GM18870 (cell line): ENCODE measurements at regions not wholly inside any gene's neighbourhood (a gene's known extent, or its start where the extent isn't known, plus 50 kb on each side); places are given as distances from the start of the nearest gene placed in this dataset.

Source experiments
- ATAC-seq: cut with Tn5 transposase; IDR thresholded peaks from one replicate; pipeline ENCODE4 v1.9.1; 2021; ENCODE audit warnings: moderate library complexity; ENCODE audit not compliant: unreplicated experiment

DNA sequence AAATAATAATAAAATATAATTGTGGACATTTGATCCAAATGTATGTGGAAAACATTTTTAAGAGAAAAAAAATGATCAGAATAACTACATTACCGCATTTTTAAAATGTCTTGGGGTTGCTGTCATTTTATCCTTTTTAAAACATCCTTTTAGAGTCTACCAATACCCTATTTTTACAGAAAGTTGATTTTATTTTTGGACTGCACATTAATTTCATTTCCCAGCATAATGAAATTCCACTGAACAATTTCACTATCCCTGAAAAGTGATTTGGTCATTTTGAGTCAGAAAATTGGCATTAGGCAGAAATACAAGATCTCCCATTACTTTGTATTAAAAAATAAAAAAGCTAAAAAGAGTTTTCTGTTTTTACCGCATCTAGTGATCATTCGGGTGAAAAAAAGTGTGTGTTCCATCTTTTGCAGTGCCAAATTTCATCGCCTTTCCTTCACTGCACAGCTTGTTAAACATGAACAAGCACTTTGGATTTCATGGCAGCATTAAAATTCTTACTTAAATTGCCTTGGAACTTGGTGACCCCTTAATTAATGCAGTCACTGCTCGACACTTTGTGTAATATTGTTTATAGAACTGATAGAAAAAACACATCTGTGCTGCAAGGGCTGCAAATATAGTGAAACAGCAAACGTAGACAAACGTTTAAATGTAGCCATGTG, 611.7 kb downstream of the TSN start:
- no peak for ATAC-seq

DNA sequence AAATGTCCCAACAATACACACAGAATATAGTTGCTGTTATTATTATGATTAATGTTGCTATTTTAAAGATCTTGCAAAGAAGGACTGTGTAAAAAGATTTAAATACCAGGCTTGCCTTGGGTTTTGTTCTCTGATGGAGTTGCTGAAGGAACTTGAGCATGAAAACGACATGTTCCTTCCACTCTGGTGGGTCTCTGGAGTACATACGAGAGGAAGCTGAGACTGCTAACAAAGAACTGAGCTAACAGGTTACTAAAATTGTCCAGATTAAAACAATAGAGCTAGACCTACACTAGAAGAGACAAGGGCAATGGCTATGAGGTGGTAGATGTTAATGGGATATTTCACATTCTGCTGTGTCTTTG, 612.2 kb downstream of the TSN start:
- ATAC-seq = no peak

DNA sequence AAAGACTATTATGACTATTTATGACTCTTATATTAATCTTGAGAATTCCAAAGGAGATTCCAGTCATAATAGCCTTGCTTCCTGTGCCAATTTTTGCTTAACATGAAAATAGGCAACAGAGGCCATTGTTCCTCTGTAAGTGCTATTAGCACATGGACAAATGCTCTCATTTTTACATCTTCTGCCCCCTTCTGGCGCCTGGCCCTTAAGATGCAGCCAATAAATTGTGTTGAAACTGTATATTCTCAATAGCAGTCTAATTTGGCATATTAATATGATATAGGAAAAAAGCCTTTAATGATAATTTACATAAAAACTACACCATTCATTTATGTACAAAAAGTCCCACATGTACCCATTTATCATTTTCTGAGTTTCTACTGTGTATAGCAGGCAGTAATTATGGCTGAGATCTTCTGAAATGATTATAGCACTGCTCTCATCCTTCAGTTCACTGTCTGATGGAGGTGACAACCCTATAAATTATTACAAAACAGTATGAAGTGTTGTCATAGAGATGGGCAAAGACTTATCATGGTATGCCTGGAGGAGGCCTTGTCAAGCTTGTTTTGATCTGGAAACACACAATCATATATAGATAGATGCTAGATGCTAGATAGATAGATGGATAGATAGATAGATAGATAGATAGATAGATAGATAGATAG, 613.3 kb downstream of the TSN start:
- ATAC-seq = no peak

DNA sequence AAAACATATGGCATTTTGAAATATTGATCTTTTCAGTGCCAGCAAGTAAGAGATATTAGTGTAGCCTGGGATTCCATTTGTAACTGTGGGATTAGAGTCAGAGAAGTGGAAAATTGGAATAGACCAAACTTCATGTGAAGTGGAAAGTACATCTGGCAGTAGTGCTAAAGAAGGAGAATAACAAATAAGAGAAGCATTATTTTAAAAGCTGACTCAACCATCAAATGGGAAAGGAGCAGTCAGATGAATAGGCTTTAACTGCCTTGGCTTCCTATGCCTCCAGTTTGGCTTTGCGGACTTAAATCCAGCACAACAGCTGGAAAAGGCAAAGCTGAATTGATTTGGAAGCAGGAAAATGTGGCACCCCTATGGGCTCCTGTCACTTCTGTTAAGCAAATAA, 623.1 kb downstream of the TSN start:
- ATAC-seq = no peak

DNA sequence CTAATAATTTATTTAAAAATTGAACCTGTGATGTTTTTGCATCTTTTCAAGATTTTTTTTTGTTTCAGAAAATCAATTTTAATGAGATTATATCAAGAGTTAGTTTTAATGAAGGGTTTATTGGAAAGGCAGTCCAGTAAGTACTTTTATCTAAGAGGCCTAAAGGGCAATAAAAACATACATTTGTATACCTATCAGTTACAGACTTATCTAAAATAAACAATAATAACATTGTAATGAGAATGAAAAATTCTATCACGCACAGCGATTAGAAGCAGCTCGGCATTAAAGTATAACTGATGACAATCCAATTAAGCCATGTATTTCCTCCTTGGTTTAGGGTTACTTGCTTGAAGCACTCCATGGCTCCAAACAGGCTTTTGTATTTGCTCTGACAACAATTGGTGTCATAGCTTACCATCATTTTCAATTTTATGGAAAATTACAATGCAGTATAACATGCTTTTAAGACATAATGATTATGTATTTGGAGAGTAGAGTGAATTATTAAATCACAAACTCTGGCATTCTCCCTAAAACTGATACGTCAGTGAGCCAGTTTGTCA, 629.4 kb downstream of the TSN start:
- ATAC-seq = no peak

DNA sequence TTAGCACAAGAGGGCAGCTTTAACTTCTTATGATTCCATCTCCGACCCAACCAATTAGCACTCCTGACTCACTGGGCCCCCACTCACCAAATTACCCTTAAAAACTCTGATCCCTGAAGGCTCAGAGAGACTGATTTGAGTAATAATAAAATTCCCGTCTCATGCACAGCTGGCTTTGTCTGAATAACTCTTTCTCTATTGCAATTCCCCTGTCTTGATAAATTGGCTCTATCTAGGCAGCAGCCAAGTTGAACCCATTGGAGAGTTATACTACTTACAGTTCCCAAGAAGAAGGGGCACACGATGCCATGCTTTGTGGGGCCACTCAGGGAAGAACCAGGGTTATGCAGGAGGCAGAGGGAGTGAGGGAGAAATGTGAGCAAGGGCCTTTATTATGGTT, 632.8 kb downstream of the TSN start:
- no peak for ATAC-seq

DNA sequence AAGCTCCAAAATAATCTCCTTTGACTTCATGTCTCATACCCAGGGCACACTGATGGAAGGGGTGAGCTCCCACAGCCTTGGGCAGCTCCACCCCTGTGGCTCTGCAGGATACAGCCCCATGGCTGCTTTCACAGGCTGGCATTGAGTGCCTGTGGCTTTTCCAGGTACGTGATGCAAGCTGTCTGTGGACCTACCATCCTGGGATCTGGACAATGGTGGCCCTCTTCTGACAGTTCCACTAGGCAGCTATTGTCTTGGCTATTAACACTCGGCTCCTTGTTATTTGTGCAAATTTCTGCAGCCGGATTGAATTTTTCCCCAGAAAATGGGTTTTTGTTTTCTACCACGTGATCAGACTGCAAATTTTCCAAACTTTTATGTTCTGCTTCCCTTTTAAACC, 634.2 kb downstream of the TSN start:
- no peak for ATAC-seq

DNA sequence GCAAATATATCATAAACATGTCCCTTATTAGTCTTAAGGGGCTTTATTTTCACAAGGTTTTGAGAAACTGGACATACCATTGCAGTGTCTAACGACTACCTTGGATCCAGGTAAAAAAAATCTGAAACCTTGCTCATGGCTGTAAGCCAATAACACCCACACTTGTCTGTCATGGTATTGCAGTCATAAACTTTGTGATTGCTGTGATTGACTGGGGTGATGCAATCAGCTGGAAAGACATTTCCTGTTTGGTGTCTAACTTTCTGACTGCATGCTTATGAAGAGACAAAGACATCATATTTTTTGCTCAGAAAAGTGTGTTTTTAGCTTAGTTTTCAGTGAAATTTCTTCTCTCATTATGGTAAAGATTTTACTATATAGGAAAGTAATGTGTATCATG, 635.0 kb downstream of the TSN start:
- no peak for ATAC-seq

DNA sequence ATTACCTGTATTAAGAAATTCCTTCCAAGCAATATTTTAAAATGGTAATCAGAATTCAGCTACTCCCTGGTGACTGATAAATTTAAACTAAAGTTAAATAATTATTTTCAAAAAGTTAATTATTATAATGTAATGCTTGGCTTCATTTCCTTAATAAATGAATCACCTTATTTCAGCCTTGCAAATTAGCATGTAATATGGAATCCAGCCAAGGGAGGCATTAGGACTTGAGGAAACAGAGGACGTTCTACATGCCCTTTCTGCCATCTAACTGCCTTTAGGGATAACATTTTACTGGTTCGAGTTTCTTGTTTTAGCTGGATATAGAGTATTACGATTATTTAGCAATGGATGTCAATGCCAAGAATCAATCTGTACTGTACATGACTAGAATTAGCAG, 636.3 kb downstream of the TSN start:
- no peak for ATAC-seq

DNA sequence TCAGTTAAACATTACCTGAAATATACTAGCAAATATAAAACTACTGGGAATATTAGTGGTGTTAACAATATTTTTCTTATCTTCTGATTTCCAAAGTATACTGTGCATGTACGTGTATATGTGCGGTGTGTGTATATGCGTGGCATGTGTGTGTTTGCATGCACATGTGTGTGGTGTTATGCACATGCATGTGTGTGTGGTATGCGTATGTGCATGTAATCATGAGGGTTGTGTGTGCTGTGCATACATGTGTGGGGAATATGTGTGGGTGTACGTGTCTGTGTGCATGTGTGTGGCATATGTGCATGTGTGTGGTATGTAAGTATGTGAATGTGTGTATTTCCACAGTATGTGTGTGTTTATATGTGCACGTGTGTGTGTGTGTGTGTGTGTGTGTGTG, 640.2 kb downstream of the TSN start:
- no peak for ATAC-seq

DNA sequence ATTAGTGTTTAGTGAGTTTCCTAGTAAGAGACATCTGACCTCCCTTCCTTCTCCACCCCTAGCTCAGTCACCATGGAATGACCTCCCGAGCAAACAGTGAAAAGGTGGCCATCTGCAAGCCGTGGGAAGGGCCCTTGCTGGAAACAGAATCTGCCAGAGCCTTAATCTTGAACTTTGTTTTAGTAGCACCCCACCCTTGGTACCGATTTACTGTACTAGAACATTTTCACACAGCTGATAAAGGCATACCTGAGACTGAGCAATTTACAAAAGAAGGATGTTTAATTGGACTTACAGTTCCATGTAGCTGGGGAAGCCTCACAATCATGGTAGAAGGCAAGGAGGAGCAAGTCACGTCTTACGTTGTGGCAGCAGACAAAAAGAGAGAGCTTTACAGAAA, 655.8 kb downstream of the TSN start:
- ATAC-seq = no peak

DNA sequence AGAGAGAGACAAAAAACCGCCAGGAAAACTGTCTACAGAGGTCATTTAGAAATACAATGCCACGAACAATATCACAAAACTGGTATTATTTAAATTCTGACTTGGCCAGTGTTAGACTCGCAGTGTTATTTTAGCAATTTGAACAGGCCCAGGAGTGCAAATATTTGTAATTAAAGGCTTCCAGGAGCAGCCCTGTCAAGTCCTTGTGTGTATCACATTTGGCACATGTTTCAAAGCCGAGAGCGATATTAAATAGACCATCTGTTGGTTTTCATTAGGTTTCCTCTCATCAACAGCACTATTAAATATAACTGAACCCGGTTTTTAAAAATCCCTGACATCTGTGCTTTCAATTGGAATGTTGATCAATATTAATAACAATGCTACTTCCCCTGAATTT, 656.9 kb downstream of the TSN start:
- ATAC-seq = no peak

DNA sequence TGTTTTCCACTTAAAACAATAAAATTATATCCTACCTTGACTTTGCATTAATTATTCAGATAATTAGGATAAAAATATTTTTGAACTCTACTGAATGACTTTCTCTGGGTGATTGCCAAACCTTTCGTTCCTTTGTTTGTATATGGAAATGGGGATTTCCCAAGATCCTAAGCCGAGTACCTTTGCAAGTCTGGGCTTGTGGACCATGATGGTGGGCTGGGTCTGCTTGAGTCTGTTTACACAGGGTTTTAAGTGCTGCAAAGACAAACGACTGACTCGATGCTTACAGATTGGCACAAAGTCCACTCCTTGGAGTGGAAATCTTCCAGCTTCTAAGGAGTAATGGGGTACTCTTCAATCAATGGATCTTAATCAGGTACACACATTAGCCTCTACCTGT, 659.5 kb downstream of the TSN start:
- no peak for ATAC-seq

DNA sequence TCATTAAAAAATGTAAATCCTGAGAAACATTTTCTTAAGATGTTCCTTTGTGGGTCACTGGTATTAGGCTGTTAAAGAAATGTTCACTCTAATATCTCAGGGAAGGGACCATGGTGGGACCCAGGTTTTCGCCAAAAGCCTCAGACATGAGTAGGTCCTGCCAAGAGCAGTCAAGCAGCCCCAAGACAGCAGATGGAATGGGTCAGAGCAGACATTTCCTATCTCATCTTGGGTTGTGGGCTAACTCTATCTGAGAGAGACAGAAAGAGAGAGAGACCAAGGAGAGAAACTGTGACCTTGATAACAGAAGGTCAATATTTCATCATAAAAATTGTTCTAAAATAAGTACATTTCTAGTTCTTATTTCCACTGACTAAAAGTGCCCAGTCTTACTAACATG, 661.7 kb downstream of the TSN start:
- no peak for ATAC-seq

DNA sequence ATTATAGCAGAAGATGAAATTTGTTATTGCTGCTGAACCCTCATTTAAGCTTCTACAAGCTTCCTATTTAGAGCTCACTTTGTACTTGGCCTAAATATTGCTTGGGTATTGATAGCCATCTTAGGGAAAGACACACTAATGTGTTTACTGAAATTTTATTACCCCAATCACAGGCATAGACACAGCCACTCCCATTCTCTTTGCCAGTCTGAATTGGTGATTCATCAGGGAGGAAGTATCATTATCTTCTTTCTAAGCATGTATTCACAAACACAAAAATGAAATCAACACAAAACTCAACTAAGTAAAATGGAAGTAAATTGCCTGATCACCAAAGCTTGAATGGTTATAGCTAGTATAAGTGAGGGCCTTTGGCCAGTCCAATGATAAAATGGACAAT, 666.3 kb downstream of the TSN start:
- ATAC-seq = no peak

DNA sequence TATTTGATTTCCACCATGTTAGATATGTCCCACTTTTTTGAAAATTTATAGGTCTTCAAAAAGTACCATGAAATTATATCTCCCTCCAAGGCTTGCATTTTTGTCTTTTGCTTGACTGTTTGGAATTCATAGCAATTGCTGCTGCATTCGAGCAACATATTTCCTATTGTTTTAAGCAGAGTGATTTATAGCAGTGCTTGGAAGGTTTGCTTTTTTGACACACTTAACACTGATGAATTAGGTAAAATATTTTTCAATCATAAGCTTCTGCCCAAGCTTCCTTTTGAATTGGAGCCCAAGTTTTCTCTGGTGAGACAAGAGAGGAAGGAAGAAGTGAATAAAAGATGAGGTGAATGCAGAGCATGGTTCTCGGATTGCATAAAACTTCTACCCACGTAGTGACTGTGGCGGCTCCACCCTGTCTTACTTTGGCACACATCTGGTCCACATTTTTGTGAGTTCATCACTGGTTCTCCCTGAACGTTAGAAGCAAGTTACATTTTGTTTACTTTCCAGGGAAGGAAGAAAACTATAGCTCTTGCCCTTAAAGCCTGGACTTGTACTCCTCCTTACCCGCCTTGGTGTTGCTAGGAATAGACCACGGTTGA, 667.0 kb downstream of the TSN start:
- ATAC-seq = no peak

DNA sequence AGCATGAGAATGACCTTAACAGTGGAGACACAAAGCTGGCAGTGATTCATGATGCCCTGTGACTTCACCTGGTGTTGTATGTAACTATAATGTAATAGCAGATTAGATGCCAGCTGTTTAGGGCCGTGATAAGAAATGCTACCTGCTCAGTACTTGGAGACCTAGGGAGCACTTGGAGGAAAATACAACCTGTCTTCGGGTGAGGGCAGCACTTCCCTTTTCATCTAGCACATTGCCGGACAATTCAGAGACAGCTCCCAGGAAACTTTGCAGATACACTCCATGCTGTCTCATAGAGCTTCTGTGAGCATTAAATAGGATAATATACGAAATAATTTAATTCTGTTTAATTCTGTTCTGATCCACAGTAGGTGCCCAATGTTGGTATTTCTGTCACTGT, 668.5 kb downstream of the TSN start:
- no peak for ATAC-seq

DNA sequence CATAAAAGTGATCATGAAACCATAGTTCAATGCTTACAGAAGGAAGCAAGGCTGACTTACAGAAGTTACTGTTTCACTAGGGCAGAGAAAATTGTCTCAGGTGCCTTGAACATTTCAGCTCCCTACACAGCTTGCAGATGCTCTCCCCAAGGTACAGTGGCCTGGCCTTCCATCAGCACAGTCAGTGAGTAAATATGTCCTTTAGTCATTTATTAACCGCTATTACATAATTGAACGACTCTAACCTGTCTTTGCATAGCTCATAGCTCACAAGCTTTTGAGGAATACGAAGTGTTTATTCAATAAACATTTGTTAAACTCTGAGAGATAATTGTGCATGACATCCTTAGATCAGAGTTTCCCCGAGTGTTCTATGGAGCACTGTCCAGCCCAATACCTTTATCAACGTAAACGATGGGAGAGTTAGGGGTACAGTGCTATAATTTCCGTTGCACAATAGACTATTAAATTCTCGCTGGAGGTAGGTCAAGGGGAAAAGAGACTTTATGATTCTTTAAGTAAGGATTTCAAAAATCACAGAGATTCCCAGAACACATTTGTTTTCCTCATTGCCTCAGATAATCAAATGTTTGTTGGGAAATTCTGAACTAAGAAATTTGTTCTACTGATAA, 677.8 kb downstream of the TSN start:
- no peak for ATAC-seq

DNA sequence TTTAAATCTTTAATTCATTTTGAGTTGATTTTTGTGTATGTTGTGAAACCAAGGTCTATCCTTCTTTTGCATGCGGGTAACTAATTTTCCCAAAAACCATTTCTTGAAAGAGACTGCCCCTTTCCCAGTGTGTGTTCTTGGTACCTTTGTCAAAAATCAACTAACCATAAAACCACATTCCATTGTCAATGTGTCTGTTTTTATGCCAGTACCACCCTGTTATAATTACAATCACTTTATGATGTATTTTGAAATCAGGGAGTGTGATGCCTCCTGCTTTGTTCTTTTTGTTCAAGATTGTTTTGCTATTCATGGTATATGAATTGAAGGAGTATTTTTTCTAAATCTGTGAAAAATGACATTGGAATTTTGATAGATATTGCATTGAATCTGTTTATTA, 689.6 kb downstream of the TSN start:
- no peak for ATAC-seq

DNA sequence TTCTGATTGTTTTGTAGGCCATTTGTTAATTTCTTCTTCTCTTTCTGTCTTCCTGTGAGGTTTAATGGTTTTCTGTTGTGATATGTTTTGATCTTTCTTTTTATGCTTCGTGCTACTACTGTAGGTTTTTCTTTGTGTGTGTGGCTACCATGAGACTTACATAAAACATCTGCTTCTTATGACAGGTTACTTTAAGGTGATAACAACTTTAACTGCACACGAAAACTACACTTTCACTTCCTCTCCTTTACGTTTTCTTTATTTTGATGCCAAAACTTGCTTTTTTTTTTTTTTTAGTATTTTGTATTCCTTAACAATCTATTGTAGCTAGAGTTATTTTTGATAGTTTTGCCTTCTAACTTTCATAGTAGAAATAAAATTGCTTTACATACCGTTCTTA, 691.3 kb downstream of the TSN start:
- ATAC-seq = no peak

DNA sequence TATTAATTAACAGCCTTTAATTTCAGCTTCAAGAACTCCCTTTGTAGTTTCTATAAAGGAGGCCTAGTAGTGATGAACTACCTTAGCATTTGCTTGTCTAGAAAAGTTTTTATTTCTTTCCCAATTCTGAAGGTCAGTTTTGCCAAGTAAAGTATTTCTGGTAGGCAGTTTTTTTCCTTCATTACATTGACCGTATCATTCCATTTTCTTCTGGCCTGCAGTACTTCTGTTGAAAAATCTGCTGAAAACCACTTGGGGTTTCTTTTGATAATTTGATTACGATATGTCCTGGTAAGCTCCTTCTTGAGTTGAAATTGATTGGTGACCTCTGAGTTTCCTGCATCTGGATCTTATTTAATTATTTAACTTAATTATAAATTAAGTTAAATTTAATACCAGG, 691.8 kb downstream of the TSN start:
- no peak for ATAC-seq

DNA sequence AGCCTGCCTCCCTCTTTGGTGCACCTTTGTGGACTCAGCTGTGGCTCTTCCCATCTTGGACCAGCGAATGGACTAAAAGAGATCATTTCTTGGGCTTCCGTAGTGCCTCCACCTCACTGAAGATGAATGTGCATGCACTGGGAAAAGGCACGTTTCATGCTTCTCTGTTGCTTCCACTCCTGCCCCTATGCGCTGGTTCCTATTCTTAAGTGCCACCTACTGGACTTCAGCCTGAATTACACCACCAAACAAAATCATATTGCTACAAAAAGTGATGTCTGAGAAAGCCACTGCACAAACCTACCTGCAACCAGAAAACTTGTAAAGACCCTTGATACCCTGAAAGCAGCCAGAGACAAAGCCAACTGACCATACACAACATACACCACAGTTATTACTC, 695.6 kb downstream of the TSN start:
- no peak for ATAC-seq
